ENCODE measurements at regions not wholly inside any gene's neighbourhood (a gene's known extent, or its start where the extent isn't known, plus 50 kb on each side); places are given as distances from the start of the nearest gene placed in this dataset.

DNA sequence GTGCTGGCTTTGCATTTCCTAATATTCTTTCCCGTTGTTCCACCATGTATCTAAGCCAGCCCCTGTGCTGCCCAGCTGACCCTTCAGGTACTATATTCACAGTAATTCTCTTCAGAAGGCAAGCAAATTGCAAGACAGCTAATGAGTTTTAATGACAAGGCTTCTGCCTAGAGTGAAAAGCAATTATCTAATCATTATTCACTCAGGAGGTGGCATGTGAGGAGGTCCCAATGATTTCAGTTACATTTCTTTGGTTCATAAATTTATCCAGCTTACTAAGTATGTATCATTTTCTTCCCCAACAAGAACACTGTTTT, 123.0 kb downstream of the RASGEF1B start:
- H3K4me1 ChIP-seq: no peaks in the 10 kb centered on the region
- H3K27ac ChIP-seq: no peak overlapping the region
- TF ChIP-seq, protein P1, sequence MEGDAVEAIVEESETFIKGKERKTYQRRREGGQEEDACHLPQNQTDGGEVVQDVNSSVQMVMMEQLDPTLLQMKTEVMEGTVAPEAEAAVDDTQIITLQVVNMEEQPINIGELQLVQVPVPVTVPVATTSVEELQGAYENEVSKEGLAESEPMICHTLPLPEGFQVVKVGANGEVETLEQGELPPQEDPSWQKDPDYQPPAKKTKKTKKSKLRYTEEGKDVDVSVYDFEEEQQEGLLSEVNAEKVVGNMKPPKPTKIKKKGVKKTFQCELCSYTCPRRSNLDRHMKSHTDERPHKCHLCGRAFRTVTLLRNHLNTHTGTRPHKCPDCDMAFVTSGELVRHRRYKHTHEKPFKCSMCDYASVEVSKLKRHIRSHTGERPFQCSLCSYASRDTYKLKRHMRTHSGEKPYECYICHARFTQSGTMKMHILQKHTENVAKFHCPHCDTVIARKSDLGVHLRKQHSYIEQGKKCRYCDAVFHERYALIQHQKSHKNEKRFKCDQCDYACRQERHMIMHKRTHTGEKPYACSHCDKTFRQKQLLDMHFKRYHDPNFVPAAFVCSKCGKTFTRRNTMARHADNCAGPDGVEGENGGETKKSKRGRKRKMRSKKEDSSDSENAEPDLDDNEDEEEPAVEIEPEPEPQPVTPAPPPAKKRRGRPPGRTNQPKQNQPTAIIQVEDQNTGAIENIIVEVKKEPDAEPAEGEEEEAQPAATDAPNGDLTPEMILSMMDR (IDR thresholded peaks at IDR 0.05): no peak
- no peaks in the 10 kb centered on the region for H3K36me3 ChIP-seq
- no peak overlapping the region for H3K4me3 ChIP-seq
- H3K27me3 ChIP-seq: no peaks in the 10 kb centered on the region
- H3K9me3 ChIP-seq: no peaks in the 10 kb centered on the region
- no peak for DNase-seq (ENCODE audit: low spot score)

DNA sequence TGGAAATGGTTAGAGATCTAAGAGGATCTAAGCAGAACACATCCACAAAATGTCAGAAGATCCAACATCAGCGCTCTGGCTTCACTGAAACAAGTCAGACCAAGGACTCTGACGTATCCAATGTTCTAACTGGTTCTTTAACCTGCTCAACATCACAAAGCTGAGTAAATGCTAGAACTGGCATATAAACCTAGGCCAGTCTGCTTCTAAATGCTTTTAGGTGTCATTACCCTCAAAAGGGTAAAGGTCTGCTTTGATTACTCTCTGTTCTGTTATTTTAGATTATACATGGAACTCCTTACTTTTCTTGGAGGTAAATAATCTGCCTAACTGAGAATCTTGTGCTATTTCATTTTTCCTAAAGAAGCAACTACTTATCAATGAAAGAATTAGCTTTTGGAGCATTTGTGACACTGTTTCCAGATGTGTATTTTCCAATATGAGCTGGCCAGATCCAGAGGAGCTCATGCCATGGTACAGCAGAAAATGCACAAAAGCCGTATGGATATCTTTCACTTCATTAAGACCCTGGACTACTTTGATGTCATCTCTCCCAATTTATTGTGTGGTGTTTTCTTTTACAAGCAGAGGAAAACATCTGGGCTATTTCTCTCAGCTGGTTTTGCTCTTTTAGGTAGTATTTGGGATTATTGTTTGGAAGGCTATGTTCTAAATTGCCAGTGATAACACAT, 123.5 kb downstream of the RASGEF1B start:
- H3K4me3 ChIP-seq: no peak overlapping the region
- no peaks in the 10 kb centered on the region for H3K9me3 ChIP-seq
- DNase-seq (ENCODE audit: low spot score): no peak
- H3K4me1 ChIP-seq: no peaks in the 10 kb centered on the region
- H3K36me3 ChIP-seq: no peaks in the 10 kb centered on the region
- TF ChIP-seq, protein P1 (IDR thresholded peaks at IDR 0.05): no peak
- H3K27me3 ChIP-seq: no peaks in the 10 kb centered on the region
- H3K27ac ChIP-seq: no peak overlapping the region

GRCh38 chr4:81346719-81347118, 125.0 kb downstream of the RASGEF1B start:
- Histone ChIP-seq H3K36me3 (no peaks in the 10 kb centered on the region), H3K4me1 (no peaks in the 10 kb centered on the region), H3K9me3 (no peaks in the 10 kb centered on the region), H3K27ac (no peak overlapping the region), H3K4me3 (no peak overlapping the region), H3K27me3 (no peaks in the 10 kb centered on the region)
- TF ChIP-seq, protein P1 (IDR thresholded peaks at IDR 0.05): no peak
- no peak for DNase-seq (ENCODE audit: low spot score)

DNA sequence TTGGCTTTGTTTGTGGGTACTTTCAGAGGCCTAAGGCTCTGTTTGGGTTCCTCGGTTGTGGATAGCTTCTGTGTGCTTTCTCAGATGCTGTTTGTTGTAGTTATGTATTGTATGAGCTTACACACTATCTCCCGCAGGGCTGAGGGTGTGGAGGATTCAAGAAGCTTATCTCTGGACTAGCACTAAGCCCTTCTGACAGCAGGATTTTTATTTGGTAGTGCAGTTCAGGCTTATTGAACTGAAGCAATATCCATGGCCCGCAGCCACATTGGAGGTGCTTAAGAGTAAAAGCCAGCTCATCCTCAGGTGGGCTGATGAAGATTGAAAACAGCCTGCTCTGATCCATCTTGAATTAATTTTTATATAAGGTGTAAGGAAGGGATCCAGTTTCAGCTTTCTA, 128.2 kb downstream of the RASGEF1B start:
- no peaks in the 10 kb centered on the region for H3K4me1 ChIP-seq
- H3K4me3 ChIP-seq: no peak overlapping the region
- TF ChIP-seq, protein P1 (IDR thresholded peaks at IDR 0.05): no peak
- H3K27ac ChIP-seq: no peak overlapping the region
- no peak for DNase-seq (ENCODE audit: low spot score)
- H3K36me3 ChIP-seq: no peaks in the 10 kb centered on the region
- H3K27me3 ChIP-seq: no peaks in the 10 kb centered on the region
- no peaks in the 10 kb centered on the region for H3K9me3 ChIP-seq

DNA sequence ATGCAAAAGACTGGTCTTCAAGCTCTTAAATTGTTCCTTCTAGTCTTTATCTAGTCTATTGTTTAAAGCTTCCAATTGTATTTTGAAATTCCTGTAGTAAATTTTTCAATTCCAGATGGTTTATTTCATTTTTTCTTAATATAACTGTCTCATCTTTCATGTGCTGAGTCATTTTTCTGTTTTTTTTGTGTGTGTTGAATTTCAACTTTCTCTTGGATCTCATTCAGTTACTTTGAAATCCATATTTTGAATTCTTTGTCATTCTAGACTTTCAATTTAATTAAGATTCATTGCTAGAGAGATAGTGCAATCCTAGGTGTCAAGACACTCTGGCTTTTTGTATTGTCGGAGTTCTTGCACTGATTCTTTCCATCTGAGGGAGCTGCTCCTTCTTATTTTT, 128.0 kb upstream of the PRKG2 start:
- TF ChIP-seq, protein P1 (IDR thresholded peaks at IDR 0.05): no peak
- DNase-seq (ENCODE audit: low spot score): no peak

GRCh38 chr4:81337211-81337610, 122.2 kb upstream of the PRKG2 start:
- DNase-seq (ENCODE audit: low spot score): no peak
- peaks cover 0 to 13% of the 10 kb centered on the region in 2 donors for H3K4me1 ChIP-seq
- H3K27me3 ChIP-seq: no peaks in the 10 kb centered on the region
- no peak overlapping the region for H3K27ac ChIP-seq
- TF ChIP-seq, protein P1 (IDR thresholded peaks at IDR 0.05): no peak
- no peaks in the 10 kb centered on the region for H3K36me3 ChIP-seq
- no peaks in the 10 kb centered on the region for H3K9me3 ChIP-seq
- no peak overlapping the region for H3K4me3 ChIP-seq

More for the DNA sequence above, 128.0 kb upstream of the PRKG2 start:
- Histone ChIP-seq H3K9me3 (no peaks in the 10 kb centered on the region), H3K4me3 (no peak overlapping the region), H3K27me3 (no peaks in the 10 kb centered on the region), H3K36me3 (no peaks in the 10 kb centered on the region), H3K4me1 (no peaks in the 10 kb centered on the region), H3K27ac (no peak overlapping the region)
